ENCODE measurements at regions not wholly inside any gene's neighbourhood (a gene's known extent, or its start where the extent isn't known, plus 50 kb on each side); places are given as distances from the start of the nearest gene placed in this dataset.
"Not testable (repeated sequence)": the region's sequence is repeated elsewhere in the genome, so short reads cannot be mapped to it uniquely, and the experiment has no call there.

DNA sequence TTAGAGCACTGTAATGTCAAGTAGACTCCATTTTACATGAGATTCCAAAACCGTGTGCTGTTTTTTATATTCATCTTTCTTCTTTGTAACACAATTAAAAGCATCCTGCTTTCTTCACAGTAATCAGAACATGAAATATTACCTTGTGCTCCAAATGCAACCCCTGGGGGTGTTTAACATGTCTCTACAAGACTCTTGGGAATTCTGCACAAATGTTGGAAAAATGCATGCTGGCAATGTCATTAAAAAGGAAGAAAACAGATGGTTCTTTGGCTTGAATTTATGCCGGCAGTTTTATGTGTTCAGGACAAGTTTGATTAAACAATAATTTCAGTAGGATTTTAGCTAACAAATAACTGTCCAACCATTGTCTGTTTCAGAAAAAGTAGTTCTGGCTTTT lies 159.1 kb downstream of the LIG4 start:
- Histone ChIP-seq H3K4me1 (ENCODE audit: control insufficient read depth, insufficient read depth, low read length) (no peaks in the 10 kb centered on the region), H3K27me3 (ENCODE audit: control insufficient read depth, insufficient read depth, low read length, poor library complexity, severe bottlenecking) (no peaks in the 10 kb centered on the region), H3K36me3 (ENCODE audit: control insufficient read depth, insufficient read depth, low read length) (no peaks in the 10 kb centered on the region), H3K9me3 (ENCODE audit: control insufficient read depth, low read length) (no peaks in the 10 kb centered on the region), H3K9ac (ENCODE audit: extremely low read depth, low read length, poor library complexity, severe bottlenecking) (no peak overlapping the region), H3K27ac (ENCODE audit: low read depth, low read length) (no peak overlapping the region), H3K4me3 (ENCODE audit: low read length) (no peak overlapping the region)
- 90 to 94% methylated on average over 2 of the region's 2 CpGs for WGBS, 2 experiments (ENCODE audit: insufficient coverage in 1 of 2, insufficient read length in 1 of 2)
- no peaks in the 10 kb centered on the region for H3K27me3 Mint-ChIP-seq (ENCODE audit: insufficient read depth)
- no peaks in the 10 kb centered on the region for H3K9me3 Mint-ChIP-seq
- no peak overlapping the region for H3K4me3 Mint-ChIP-seq
- H3K27ac Mint-ChIP-seq = no peak overlapping the region
- DNase-seq = no peak
- no peaks in the 10 kb centered on the region for H3K4me1 Mint-ChIP-seq
- TF ChIP-seq CTCF (conservative IDR thresholded peaks at IDR 0.05) = no peak
- H3K36me3 Mint-ChIP-seq (ENCODE audit: low read depth) = no peaks in the 10 kb centered on the region

DNA sequence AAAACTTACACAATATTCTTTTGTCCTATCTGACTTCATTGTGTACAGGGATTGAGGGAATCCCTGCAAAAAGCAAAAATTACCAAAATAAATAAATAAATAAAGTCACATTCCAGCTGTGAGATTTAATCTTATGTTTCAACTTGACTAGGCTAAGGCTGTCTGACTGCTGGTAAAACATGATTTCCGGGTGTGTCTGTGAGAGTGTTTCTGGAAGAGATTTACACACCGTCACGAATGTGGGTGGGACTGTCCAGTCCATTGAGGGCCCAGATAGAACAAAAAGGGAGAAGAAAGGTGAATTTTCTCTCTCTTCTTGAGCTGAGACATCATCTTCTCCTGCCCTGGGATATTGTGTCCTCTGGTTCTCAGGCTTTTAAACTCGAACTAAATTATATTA lies 166.1 kb downstream of the LIG4 start:
- Mint-ChIP-seq H3K36me3 (ENCODE audit: low read depth) (no peaks in the 10 kb centered on the region), H3K27me3 (ENCODE audit: insufficient read depth) (no peaks in the 10 kb centered on the region), H3K9me3 (no peaks in the 10 kb centered on the region), H3K27ac (no peak overlapping the region), H3K4me1 (no peaks in the 10 kb centered on the region), H3K4me3 (no peak overlapping the region)
- H3K4me3 ChIP-seq (ENCODE audit: low read length) = no peak overlapping the region
- WGBS, 2 experiments (ENCODE audit: insufficient coverage in 1 of 2, insufficient read length in 1 of 2) = 83 to 87% methylated on average over 2 to 4 of the region's 4 CpGs
- no peaks in the 10 kb centered on the region for H3K9me3 ChIP-seq (ENCODE audit: control insufficient read depth, low read length)
- no peak for DNase-seq
- no peaks in the 10 kb centered on the region for H3K36me3 ChIP-seq (ENCODE audit: control insufficient read depth, insufficient read depth, low read length)
- H3K9ac ChIP-seq (ENCODE audit: extremely low read depth, low read length, poor library complexity, severe bottlenecking) = no peak overlapping the region
- no peaks in the 10 kb centered on the region for H3K4me1 ChIP-seq (ENCODE audit: control insufficient read depth, insufficient read depth, low read length)
- no peaks in the 10 kb centered on the region for H3K27me3 ChIP-seq (ENCODE audit: control insufficient read depth, insufficient read depth, low read length, poor library complexity, severe bottlenecking)
- TF ChIP-seq CTCF (conservative IDR thresholded peaks at IDR 0.05) = no peak
- H3K27ac ChIP-seq (ENCODE audit: low read depth, low read length) = no peak overlapping the region

DNA sequence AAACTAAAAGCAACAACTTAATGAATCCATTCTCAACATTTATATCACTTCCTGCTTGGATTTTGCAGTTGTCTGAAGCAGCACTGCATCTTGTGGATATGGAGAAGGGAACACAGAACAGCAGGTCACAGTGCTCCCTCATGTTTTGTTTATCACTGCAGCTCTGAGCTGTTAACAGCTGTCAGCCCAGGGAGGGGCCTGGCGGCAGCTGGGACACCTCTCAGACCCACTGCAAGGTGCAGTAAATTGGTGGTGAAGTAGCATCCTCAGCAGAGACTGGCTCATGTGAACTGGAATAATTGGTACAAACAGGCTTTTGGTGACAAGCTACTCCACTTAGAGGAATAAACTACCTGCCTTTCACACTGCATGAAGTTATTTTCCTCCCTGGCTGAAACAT lies 170.4 kb downstream of the LIG4 start:
- no peaks in the 10 kb centered on the region for H3K9me3 ChIP-seq (ENCODE audit: control insufficient read depth, low read length)
- DNase-seq = no peak
- no peak overlapping the region for H3K27ac ChIP-seq (ENCODE audit: low read depth, low read length)
- H3K27me3 Mint-ChIP-seq (ENCODE audit: insufficient read depth) = no peaks in the 10 kb centered on the region
- H3K4me3 Mint-ChIP-seq = no peak overlapping the region
- H3K4me1 Mint-ChIP-seq = no peaks in the 10 kb centered on the region
- whole genome bisulfite sequencing, 2 experiments (ENCODE audit: insufficient coverage in 1 of 2, insufficient read length in 1 of 2) = 80 to 83% methylated on average over 1 of the region's 1 CpG
- H3K36me3 Mint-ChIP-seq (ENCODE audit: low read depth) = no peaks in the 10 kb centered on the region
- H3K4me1 ChIP-seq (ENCODE audit: control insufficient read depth, insufficient read depth, low read length) = no peaks in the 10 kb centered on the region
- H3K36me3 ChIP-seq (ENCODE audit: control insufficient read depth, insufficient read depth, low read length) = no peaks in the 10 kb centered on the region
- H3K9me3 Mint-ChIP-seq = no peaks in the 10 kb centered on the region
- no peak for TF ChIP-seq CTCF (conservative IDR thresholded peaks at IDR 0.05)
- H3K27ac Mint-ChIP-seq = no peak overlapping the region
- H3K27me3 ChIP-seq (ENCODE audit: control insufficient read depth, insufficient read depth, low read length, poor library complexity, severe bottlenecking) = no peaks in the 10 kb centered on the region
- H3K4me3 ChIP-seq (ENCODE audit: low read length) = no peak overlapping the region
- H3K9ac ChIP-seq (ENCODE audit: extremely low read depth, low read length, poor library complexity, severe bottlenecking) = no peak overlapping the region

- not testable (repeated sequence) for H3K27ac Mint-ChIP-seq; H3K4me3 Mint-ChIP-seq; H3K4me1 ChIP-seq (ENCODE audit: control insufficient read depth, insufficient read depth, low read length); H3K36me3 Mint-ChIP-seq (ENCODE audit: low read depth); DNase-seq; H3K4me3 ChIP-seq (ENCODE audit: low read length); H3K27ac ChIP-seq (ENCODE audit: low read depth, low read length); H3K27me3 Mint-ChIP-seq (ENCODE audit: insufficient read depth); H3K36me3 ChIP-seq (ENCODE audit: control insufficient read depth, insufficient read depth, low read length); H3K9me3 ChIP-seq (ENCODE audit: control insufficient read depth, low read length); H3K9me3 Mint-ChIP-seq; H3K9ac ChIP-seq (ENCODE audit: extremely low read depth, low read length, poor library complexity, severe bottlenecking); H3K27me3 ChIP-seq (ENCODE audit: control insufficient read depth, insufficient read depth, low read length, poor library complexity, severe bottlenecking); H3K4me1 Mint-ChIP-seq
- WGBS, 2 experiments (ENCODE audit: insufficient coverage in 1 of 2, insufficient read length in 1 of 2) = 100% methylated on average over 4 of the region's 6 CpGs; no CpG with 5 or more reads in 1 of the 2 experiments
Observed at GRCh38 chr13:108042866-108043265, 172.5 kb downstream of the LIG4 start.
